ENCODE measurements at regions not wholly inside any gene's neighbourhood (a gene's known extent, or its start where the extent isn't known, plus 50 kb on each side); places are given as distances from the start of the nearest gene placed in this dataset.

DNA sequence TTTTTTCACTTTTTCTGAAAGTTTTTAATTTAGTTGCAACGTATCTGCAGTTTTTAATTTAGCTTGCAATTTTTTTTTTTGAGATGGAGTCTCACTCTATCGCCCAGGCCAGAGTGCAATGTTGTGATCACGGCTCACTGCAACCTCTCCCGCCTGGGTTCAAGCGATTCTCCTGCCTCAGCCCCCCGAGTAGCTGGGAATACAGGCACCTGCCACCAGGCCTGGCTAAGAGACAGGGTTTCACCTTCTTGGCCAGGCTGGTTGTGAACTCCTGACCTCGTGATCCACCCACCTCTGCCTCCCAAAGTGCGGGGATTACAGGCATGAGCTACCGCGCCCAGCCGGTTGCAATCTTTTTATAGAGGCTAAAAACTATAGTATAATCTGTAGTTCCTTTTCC, 142.9 kb upstream of the ALCAM start (continued):
- TF ChIP-seq BCL11A (IDR thresholded peaks at IDR 0.05; ENCODE audit: low read depth in 2 of 2, low read length in 2 of 2) (no peak), ZNF274 (IDR thresholded peaks at IDR 0.05; ENCODE audit: borderline replicate concordance, extremely low read depth, low read length) (no peak), SP4 (IDR thresholded peaks at IDR 0.05; ENCODE audit: low read length) (no peak)
